ENCODE measurements at regions not wholly inside any gene's neighbourhood (a gene's known extent, or its start where the extent isn't known, plus 50 kb on each side); places are given as distances from the start of the nearest gene placed in this dataset.

- TF ChIP-seq CTCF (IDR thresholded peaks at IDR 0.05; ENCODE audit: low read length) (no peak), EZH2 (IDR thresholded peaks at IDR 0.05; ENCODE audit: borderline replicate concordance, low read length) (no peak)
Measured at GRCh38 chr4:100762738-100763137, 244.9 kb upstream of the EMCN start.
